GM12878 (cell line): ENCODE measurements at regions not wholly inside any gene's neighbourhood (a gene's known extent, or its start where the extent isn't known, plus 50 kb on each side); places are given as distances from the start of the nearest gene placed in this dataset.
A peak's percentile ranks its signal among the peaks of the same experiment; 100 is the strongest.

Experiments
- ASH2L ChIP-seq: fragments of 300-600, 200-600 bp; sonication (generic); IDR thresholded peaks from 2 replicates; pipeline ENCODE4 v1.6.1; 2017; ENCODE audit warnings: low read depth, mild to moderate bottlenecking, borderline replicate concordance
- BCL11A ChIP-seq: IDR thresholded peaks from 2 replicates; pipeline ENCODE4 v1.6.1; 2011; ENCODE audit warnings: low read depth, low read length
- BHLHE40 ChIP-seq, 2 experiments: fragments of 450-650 bp in 1 of 2; IDR thresholded peaks; 2 replicates each; pipeline ENCODE4 v1.6.1; 2011 to 2017; ENCODE audit warnings: low read depth in 2 of 2, borderline replicate concordance in 1 of 2, improper control_type of control experiment in 1 of 2, low read length in 1 of 2, mild to moderate bottlenecking in 1 of 2
- CBFB ChIP-seq: IDR thresholded peaks from 2 replicates; pipeline ENCODE4 v1.6.1; 2016; ENCODE audit warnings: antibody characterized with exemption, low read depth
- CHD4 ChIP-seq: fragments of 200-600 bp; sonication (generic); IDR thresholded peaks from 2 replicates; pipeline ENCODE4 v1.6.1; 2016; ENCODE audit warnings: mild to moderate bottlenecking
- CREB1 ChIP-seq: IDR thresholded peaks from 2 replicates; pipeline ENCODE4 v1.6.1; 2012; ENCODE audit warnings: low read depth, mild to moderate bottlenecking, inconsistent platforms
- CREM ChIP-seq: IDR thresholded peaks from 2 replicates; pipeline ENCODE4 v1.6.1; 2014; ENCODE audit warnings: antibody characterized with exemption, low read depth
- EGR1 ChIP-seq, 2 experiments: IDR thresholded peaks; 1 replicate in 1 of 2; 2 replicates in 1 of 2; pipeline ENCODE4 v1.6.1; 2011 to 2012; ENCODE audit warnings: low read depth in 2 of 2, low read length in 2 of 2, borderline replicate concordance in 1 of 2, mild to moderate bottlenecking in 1 of 2, moderate library complexity in 1 of 2
- ETV6 ChIP-seq, 2 experiments: fragments of 450-650 bp in 1 of 2; IDR thresholded peaks in 1 of 2; conservative IDR thresholded peaks in 1 of 2; 2 replicates each; pipeline ENCODE4 v1.6.1; 2014; ENCODE audit warnings: antibody characterized with exemption in 1 of 2, borderline replicate concordance in 1 of 2, low read depth in 1 of 2, mild to moderate bottlenecking in 1 of 2, moderate library complexity in 1 of 2
- EZH2 ChIP-seq: IDR thresholded peaks from 2 replicates; pipeline ENCODE4 v1.6.1; 2012; ENCODE audit warnings: low read depth, mild to moderate bottlenecking, control low read depth, inconsistent platforms, low read length, borderline replicate concordance; ENCODE audit not compliant: control insufficient read depth
- HDAC6 ChIP-seq: fragments of 200-600 bp; sonication (generic); IDR thresholded peaks from one replicate; pipeline ENCODE4 v1.8.0; 2017; ENCODE audit warnings: antibody characterized with exemption; ENCODE audit not compliant: unreplicated experiment
- JUND ChIP-seq: IDR thresholded peaks from 2 replicates; pipeline ENCODE4 v1.6.1; 2012; ENCODE audit warnings: low read depth, mild to moderate bottlenecking, low read length, improper control_type of control experiment, moderate library complexity
- MEF2A ChIP-seq: IDR thresholded peaks from 2 replicates; pipeline ENCODE4 v1.6.1; 2011; ENCODE audit warnings: low read depth, mild to moderate bottlenecking, low read length, moderate library complexity; ENCODE audit not compliant: insufficient read depth
- MTA3 ChIP-seq: IDR thresholded peaks from 2 replicates; pipeline ENCODE4 v1.6.1; 2012; ENCODE audit warnings: low read length, inconsistent platforms, borderline replicate concordance
- MYC ChIP-seq: IDR thresholded peaks from 2 replicates; pipeline ENCODE4 v1.6.1; 2011; ENCODE audit warnings: mild to moderate bottlenecking, low read length, moderate library complexity, inconsistent platforms; ENCODE audit not compliant: insufficient read depth, insufficient replicate concordance, insufficient read length, severe bottlenecking
- NBN ChIP-seq: fragments of 450-650 bp; IDR thresholded peaks from 2 replicates; pipeline ENCODE4 v1.6.1; 2016
- NFXL1 ChIP-seq: fragments of 450-650 bp; IDR thresholded peaks from 2 replicates; pipeline ENCODE4 v1.6.1; 2017; ENCODE audit warnings: antibody characterized with exemption, mild to moderate bottlenecking, borderline replicate concordance
- PAX5 ChIP-seq: IDR thresholded peaks from 2 replicates; pipeline ENCODE4 v1.6.1; 2011; ENCODE audit warnings: low read depth, low read length, borderline replicate concordance
- POLR2A ChIP-seq: IDR thresholded peaks from 2 replicates; pipeline ENCODE4 v1.6.1; 2011; ENCODE audit warnings: low read depth, mild to moderate bottlenecking, low read length
- RUNX3 ChIP-seq: IDR thresholded peaks from 2 replicates; pipeline ENCODE4 v1.6.1; 2012; ENCODE audit warnings: low read length, inconsistent platforms
- SMARCA5 ChIP-seq: fragments of 450-650 bp; IDR thresholded peaks from 2 replicates; pipeline ENCODE4 v1.6.1; 2017; ENCODE audit warnings: mild to moderate bottlenecking
- SP1 ChIP-seq: IDR thresholded peaks from one replicate; pipeline ENCODE4 v1.6.1; 2011; ENCODE audit warnings: low read depth, low read length
- SPI1 ChIP-seq: IDR thresholded peaks from 2 replicates; pipeline ENCODE4 v1.6.1; 2011; ENCODE audit warnings: low read depth, mild to moderate bottlenecking, low read length, moderate library complexity, borderline replicate concordance; ENCODE audit not compliant: insufficient read depth
- STAT1 ChIP-seq: fragments of 450-650 bp; conservative IDR thresholded peaks from 2 replicates; pipeline ENCODE4 v1.6.1; 2014; ENCODE audit warnings: antibody characterized with exemption, mild to moderate bottlenecking
- TAF1 ChIP-seq: IDR thresholded peaks from 2 replicates; pipeline ENCODE4 v1.6.1; 2011; ENCODE audit warnings: mild to moderate bottlenecking, low read depth, low read length, borderline replicate concordance
- TARDBP ChIP-seq: IDR thresholded peaks from 2 replicates; pipeline ENCODE4 v1.6.1; 2016; ENCODE audit warnings: borderline replicate concordance
- YBX1 ChIP-seq: fragments of 450-650 bp; IDR thresholded peaks from 2 replicates; pipeline ENCODE4 v1.6.1; 2016; ENCODE audit warnings: antibody characterized with exemption
- ZBED1 ChIP-seq: IDR thresholded peaks from 2 replicates; pipeline ENCODE4 v1.6.1; 2016; ENCODE audit warnings: borderline replicate concordance
- ZNF24 ChIP-seq: fragments of 450-650 bp; IDR thresholded peaks from 2 replicates; pipeline ENCODE4 v1.6.1; 2017; ENCODE audit warnings: antibody characterized with exemption, mild to moderate bottlenecking
- ZNF687 ChIP-seq: fragments of 450-650 bp; IDR thresholded peaks from 2 replicates; pipeline ENCODE4 v1.6.1; 2017; ENCODE audit warnings: mild to moderate bottlenecking, moderate library complexity
- ZSCAN29 ChIP-seq: fragments of 450-650 bp; IDR thresholded peaks from 2 replicates; pipeline ENCODE4 v1.6.1; 2017; ENCODE audit warnings: mild to moderate bottlenecking, moderate library complexity

GRCh38 chr3:72426618-72427397 is 421.4 kb downstream of the SHQ1 start (continued):
- no peak for TF ChIP-seq NBN
- TF ChIP-seq EGR1 (IDR thresholded peaks at IDR 0.05; ENCODE audit: borderline replicate concordance in 1 of 2, low read depth in 2 of 2, low read length in 2 of 2) = no peak
- TF ChIP-seq STAT1 = no peak
- no peak for TF ChIP-seq BHLHE40 (IDR thresholded peaks at IDR 0.05; ENCODE audit: borderline replicate concordance in 1 of 2, low read depth in 2 of 2, low read length in 1 of 2)
- TF ChIP-seq MYC = no peak
- peak; percentile 66; the same call in 1 of the 2 replicates for TF ChIP-seq ZBED1
- TF ChIP-seq EZH2 = no peak
- no peak for TF ChIP-seq POLR2A
- 0 out of 2 replicates have a peak, but pooled peaks have one; percentile 45 for TF ChIP-seq BCL11A
- no peak for TF ChIP-seq NFXL1
- TF ChIP-seq SP1 = no peak
- TF ChIP-seq ZNF687 = no peak
- TF ChIP-seq YBX1 = no peak
- no peak for TF ChIP-seq ZSCAN29
- TF ChIP-seq ZNF24 = no peak
- no peak for TF ChIP-seq MTA3
- peak; percentile 71 for TF ChIP-seq CREM
- peak; percentile 93 for TF ChIP-seq RUNX3
- TF ChIP-seq TARDBP = no peak
- TF ChIP-seq HDAC6 = no peak
- TF ChIP-seq SPI1 = no peak
- TF ChIP-seq CBFB = peak; percentile 46; the same call in 1 of the 2 replicates
- TF ChIP-seq SMARCA5 = no peak
- TF ChIP-seq TAF1 = no peak
- TF ChIP-seq CREB1 = no peak
- no peak for TF ChIP-seq PAX5
- TF ChIP-seq ETV6 (conservative IDR thresholded peaks at IDR 0.05 in 1 of 2, IDR thresholded peaks at IDR 0.05 in 1 of 2; ENCODE audit: borderline replicate concordance in 1 of 2, low read depth in 1 of 2) = peak in 1 of 2 experiments; percentile 91; a peak in 2 of 4 replicates
- TF ChIP-seq JUND = no peak
- TF ChIP-seq MEF2A = 0 out of 2 replicates have a peak, but pooled peaks have one; percentile 38
- TF ChIP-seq ASH2L = no peak
- TF ChIP-seq CHD4 = no peak
